Activated effector memory CD4-positive, alpha-beta T cell treated with anti-CD3 and anti-CD28 coated beads, Interleukin-2, amount 50 U/mL, for 16 hours (primary cell): ENCODE measurements at regions not wholly inside any gene's neighbourhood (a gene's known extent, or its start where the extent isn't known, plus 50 kb on each side); places are given as distances from the start of the nearest gene placed in this dataset.
"Not testable (repeated sequence)": the region's sequence is repeated elsewhere in the genome, so short reads cannot be mapped to it uniquely, and the experiment has no call there.

Source experiments
- DNase-seq: peaks from one replicate; pipeline ENCODE4 v3.0.0-alpha.2; 2020

- not testable (repeated sequence) for DNase-seq
Measured at GRCh38 chr5:166742951-166743350, 1548.5 kb upstream of the WWC1 start.

- DNase-seq, result no peak
Measured at GRCh38 chr5:166746506-166746905, 1544.9 kb upstream of the WWC1 start.

GRCh38 chr5:166750376-166750775 is 1541.1 kb upstream of the WWC1 start:
- no peak for DNase-seq

GRCh38 chr5:166758151-166758550 is 1533.3 kb upstream of the WWC1 start:
- DNase-seq, result no peak

GRCh38 chr5:166767858-166768257 is 1523.6 kb upstream of the WWC1 start:
- no peak for DNase-seq

- no peak for DNase-seq
Measured at GRCh38 chr5:166768536-166768935, 1522.9 kb upstream of the WWC1 start.

- no peak for DNase-seq
Measured at GRCh38 chr5:166772770-166773169, 1518.7 kb upstream of the WWC1 start.

GRCh38 chr5:166781737-166782136 is 1509.7 kb upstream of the WWC1 start:
- DNase-seq, result no peak

- DNase-seq, result no peak
Measured at GRCh38 chr5:166784545-166785078, 1506.8 kb upstream of the WWC1 start.

GRCh38 chr5:166786178-166786577 is 1505.3 kb upstream of the WWC1 start:
- DNase-seq, result no peak

GRCh38 chr5:166786889-166787288 is 1504.6 kb upstream of the WWC1 start:
- no peak for DNase-seq

- no peak for DNase-seq
Measured at GRCh38 chr5:166788050-166788449, 1503.4 kb upstream of the WWC1 start.

GRCh38 chr5:166795756-166796155 is 1495.7 kb upstream of the WWC1 start:
- DNase-seq, result no peak

- DNase-seq, result no peak
Measured at GRCh38 chr5:166803058-166803457, 1488.4 kb upstream of the WWC1 start.

- DNase-seq, result not testable (repeated sequence)
Measured at GRCh38 chr5:166804223-166804622, 1487.2 kb upstream of the WWC1 start.

- not testable (repeated sequence) for DNase-seq
Measured at GRCh38 chr5:166804693-166805092, 1486.8 kb upstream of the WWC1 start.

- not testable (repeated sequence) for DNase-seq
Measured at GRCh38 chr5:166810093-166810658, 1481.3 kb upstream of the WWC1 start.

GRCh38 chr5:166810721-166811120 is 1480.7 kb upstream of the WWC1 start:
- DNase-seq, result no peak

GRCh38 chr5:166823360-166823759 is 1468.1 kb upstream of the WWC1 start:
- no peak for DNase-seq

- no peak for DNase-seq
Measured at GRCh38 chr5:166834246-166834645, 1457.2 kb upstream of the WWC1 start.

GRCh38 chr5:166845044-166845443 is 1446.4 kb upstream of the WWC1 start:
- DNase-seq, result no peak

GRCh38 chr5:166856791-166857190 is 1434.7 kb upstream of the WWC1 start:
- DNase-seq, result no peak

GRCh38 chr5:166860426-166860825 is 1431.0 kb upstream of the WWC1 start:
- DNase-seq, result no peak

- DNase-seq, result no peak
Measured at GRCh38 chr5:166862581-166862980, 1428.9 kb upstream of the WWC1 start.

- DNase-seq, result no peak
Measured at GRCh38 chr5:166865206-166865605, 1426.2 kb upstream of the WWC1 start.
